DND-41 (cell line): ENCODE measurements at regions not wholly inside any gene's neighbourhood (a gene's known extent, or its start where the extent isn't known, plus 50 kb on each side); places are given as distances from the start of the nearest gene placed in this dataset.

Experiments used
- EZH2 ChIP-seq: IDR thresholded peaks from 3 replicates; pipeline ENCODE4 v1.6.1; 2012; ENCODE audit warnings: borderline replicate concordance, low read depth, mild to moderate bottlenecking, moderate library complexity, low read length, inconsistent platforms; ENCODE audit not compliant: severe bottlenecking
- TF ChIP-seq, protein P1 (sequence below): IDR thresholded peaks from 2 replicates; pipeline ENCODE4 v1.5.1; 2012; ENCODE audit warnings: borderline replicate concordance, low read length, moderate library complexity, mild to moderate bottlenecking; ENCODE audit not compliant: poor library complexity, severe bottlenecking; ENCODE audit errors: extremely low read depth

DNA sequence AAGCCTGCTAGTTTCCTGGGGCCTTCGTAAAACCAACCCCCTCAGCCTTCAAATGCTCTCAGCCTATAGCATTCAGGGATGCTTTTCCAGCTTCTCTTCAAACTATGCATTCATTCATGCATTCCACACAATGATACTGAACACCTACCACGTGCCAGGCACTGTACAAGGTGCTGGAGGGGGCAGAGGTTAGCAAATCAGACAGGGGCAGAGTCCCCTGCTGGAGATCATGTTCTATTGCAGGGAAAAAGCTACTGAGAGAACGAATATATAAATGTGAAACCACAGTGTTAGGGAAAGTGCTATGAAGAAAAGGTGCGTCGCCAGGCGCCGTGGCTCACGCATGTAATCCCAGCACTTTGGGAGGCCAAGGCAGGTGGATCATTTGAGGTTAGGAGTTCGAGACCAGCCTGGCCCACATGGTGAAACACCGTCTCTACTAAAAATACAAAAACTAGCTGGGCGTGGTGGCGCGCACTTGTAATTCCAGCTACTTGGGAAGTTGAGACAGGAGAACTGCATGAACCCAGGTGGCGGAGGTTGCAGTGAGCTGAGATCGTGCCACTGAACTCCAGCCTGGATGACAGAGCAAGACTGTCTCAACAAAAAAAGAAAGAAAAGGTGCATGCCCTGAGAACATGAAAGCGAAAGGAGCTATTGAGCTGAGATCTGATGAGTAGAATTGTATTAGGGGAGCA, 64.6 kb upstream of the CALN1 start:
- TF ChIP-seq, protein P1, sequence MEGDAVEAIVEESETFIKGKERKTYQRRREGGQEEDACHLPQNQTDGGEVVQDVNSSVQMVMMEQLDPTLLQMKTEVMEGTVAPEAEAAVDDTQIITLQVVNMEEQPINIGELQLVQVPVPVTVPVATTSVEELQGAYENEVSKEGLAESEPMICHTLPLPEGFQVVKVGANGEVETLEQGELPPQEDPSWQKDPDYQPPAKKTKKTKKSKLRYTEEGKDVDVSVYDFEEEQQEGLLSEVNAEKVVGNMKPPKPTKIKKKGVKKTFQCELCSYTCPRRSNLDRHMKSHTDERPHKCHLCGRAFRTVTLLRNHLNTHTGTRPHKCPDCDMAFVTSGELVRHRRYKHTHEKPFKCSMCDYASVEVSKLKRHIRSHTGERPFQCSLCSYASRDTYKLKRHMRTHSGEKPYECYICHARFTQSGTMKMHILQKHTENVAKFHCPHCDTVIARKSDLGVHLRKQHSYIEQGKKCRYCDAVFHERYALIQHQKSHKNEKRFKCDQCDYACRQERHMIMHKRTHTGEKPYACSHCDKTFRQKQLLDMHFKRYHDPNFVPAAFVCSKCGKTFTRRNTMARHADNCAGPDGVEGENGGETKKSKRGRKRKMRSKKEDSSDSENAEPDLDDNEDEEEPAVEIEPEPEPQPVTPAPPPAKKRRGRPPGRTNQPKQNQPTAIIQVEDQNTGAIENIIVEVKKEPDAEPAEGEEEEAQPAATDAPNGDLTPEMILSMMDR = peak; percentile 33
- TF ChIP-seq EZH2 = no peak
